ENCODE measurements at regions not wholly inside any gene's neighbourhood (a gene's known extent, or its start where the extent isn't known, plus 50 kb on each side); places are given as distances from the start of the nearest gene placed in this dataset.

DNA sequence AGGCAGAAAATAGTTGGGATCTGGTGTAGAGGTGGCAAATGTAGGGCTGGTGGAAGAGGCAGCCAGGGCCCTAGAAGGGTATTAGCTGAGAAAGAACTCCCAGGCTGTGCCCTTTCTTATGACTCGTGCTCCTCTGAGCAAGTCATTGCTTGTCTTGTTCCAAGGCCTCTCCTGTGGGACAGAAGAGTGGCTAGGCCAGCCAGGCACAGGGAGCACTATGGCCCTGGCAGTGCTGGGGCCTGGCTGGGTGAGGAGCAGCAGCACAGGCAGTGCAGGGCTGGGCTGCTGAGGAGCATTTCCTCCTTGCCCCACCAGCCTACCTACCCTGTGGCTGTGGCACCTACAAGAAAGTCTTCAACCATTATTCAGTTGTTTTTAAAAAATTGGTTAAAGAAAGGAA lies 298.5 kb upstream of the NR3C2 start:
- Histone ChIP-seq H3K9ac (ENCODE audit: insufficient read depth, low read length) (no peak overlapping the region), H4K20me1 (ENCODE audit: control insufficient read depth, extremely low read depth, insufficient read depth, low read length) (no peaks in the 10 kb centered on the region), H3K4me3 (replicated peaks in 1 of 4; ENCODE audit: control extremely low read depth in 1 of 4, insufficient read depth in 1 of 4, low read depth in 3 of 4, low read length in 4 of 4) (no peak overlapping the region), H3K4me2 (ENCODE audit: extremely low read depth, insufficient read depth, low read length) (no peak overlapping the region), H3K4me1 (ENCODE audit: control insufficient read depth, extremely low read depth, insufficient read depth, low read length) (no peaks in the 10 kb centered on the region), H3K27me3 (ENCODE audit: control insufficient read depth, insufficient read depth, low read length) (no peaks in the 10 kb centered on the region), H2AFZ (ENCODE audit: low read length) (no peak overlapping the region), H3K27ac (ENCODE audit: insufficient read depth, low read length) (no peak overlapping the region), H3K9me3 (ENCODE audit: control insufficient read depth, insufficient read depth, low read depth, low read length) (no peaks in the 10 kb centered on the region), H3K79me2 (ENCODE audit: control insufficient read depth, insufficient read depth, low read length) (no peaks in the 10 kb centered on the region), H3K36me3 (ENCODE audit: control insufficient read depth, insufficient read depth, low read length) (no peaks in the 10 kb centered on the region)
- TF ChIP-seq EZH2 (IDR thresholded peaks at IDR 0.05; ENCODE audit: low read length, missing control alignments), result no peak
- no peak for DNase-seq (ENCODE audit: low read depth in 2 of 2)

- Histone ChIP-seq H3K36me3 (ENCODE audit: control insufficient read depth, insufficient read depth, low read length) (no peaks in the 10 kb centered on the region), H3K27ac (ENCODE audit: insufficient read depth, low read length) (no peak overlapping the region), H3K9ac (ENCODE audit: insufficient read depth, low read length) (no peak overlapping the region), H2AFZ (ENCODE audit: low read length) (no peak overlapping the region), H3K4me3 (replicated peaks in 1 of 4; ENCODE audit: control extremely low read depth in 1 of 4, insufficient read depth in 1 of 4, low read depth in 3 of 4, low read length in 4 of 4) (no peak overlapping the region), H3K4me1 (ENCODE audit: control insufficient read depth, extremely low read depth, insufficient read depth, low read length) (no peaks in the 10 kb centered on the region), H3K4me2 (ENCODE audit: extremely low read depth, insufficient read depth, low read length) (no peak overlapping the region), H4K20me1 (ENCODE audit: control insufficient read depth, extremely low read depth, insufficient read depth, low read length) (no peaks in the 10 kb centered on the region), H3K27me3 (ENCODE audit: control insufficient read depth, insufficient read depth, low read length) (no peaks in the 10 kb centered on the region), H3K79me2 (ENCODE audit: control insufficient read depth, insufficient read depth, low read length) (no peaks in the 10 kb centered on the region), H3K9me3 (ENCODE audit: control insufficient read depth, insufficient read depth, low read depth, low read length) (no peaks in the 10 kb centered on the region)
- TF ChIP-seq, protein P1, sequence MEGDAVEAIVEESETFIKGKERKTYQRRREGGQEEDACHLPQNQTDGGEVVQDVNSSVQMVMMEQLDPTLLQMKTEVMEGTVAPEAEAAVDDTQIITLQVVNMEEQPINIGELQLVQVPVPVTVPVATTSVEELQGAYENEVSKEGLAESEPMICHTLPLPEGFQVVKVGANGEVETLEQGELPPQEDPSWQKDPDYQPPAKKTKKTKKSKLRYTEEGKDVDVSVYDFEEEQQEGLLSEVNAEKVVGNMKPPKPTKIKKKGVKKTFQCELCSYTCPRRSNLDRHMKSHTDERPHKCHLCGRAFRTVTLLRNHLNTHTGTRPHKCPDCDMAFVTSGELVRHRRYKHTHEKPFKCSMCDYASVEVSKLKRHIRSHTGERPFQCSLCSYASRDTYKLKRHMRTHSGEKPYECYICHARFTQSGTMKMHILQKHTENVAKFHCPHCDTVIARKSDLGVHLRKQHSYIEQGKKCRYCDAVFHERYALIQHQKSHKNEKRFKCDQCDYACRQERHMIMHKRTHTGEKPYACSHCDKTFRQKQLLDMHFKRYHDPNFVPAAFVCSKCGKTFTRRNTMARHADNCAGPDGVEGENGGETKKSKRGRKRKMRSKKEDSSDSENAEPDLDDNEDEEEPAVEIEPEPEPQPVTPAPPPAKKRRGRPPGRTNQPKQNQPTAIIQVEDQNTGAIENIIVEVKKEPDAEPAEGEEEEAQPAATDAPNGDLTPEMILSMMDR (conservative IDR thresholded peaks at IDR 0.05 in 1 of 2, IDR thresholded peaks at IDR 0.05 in 1 of 2; ENCODE audit: low read depth in 1 of 2, low read length in 2 of 2), result no peak
- no peak for TF ChIP-seq EZH2 (IDR thresholded peaks at IDR 0.05; ENCODE audit: low read length, missing control alignments)
- DNase-seq (ENCODE audit: low read depth in 2 of 2), result peak in 1 of 2 donors; percentile 22
Observed at GRCh38 chr4:148737061-148737770, 295.0 kb upstream of the NR3C2 start.

DNA sequence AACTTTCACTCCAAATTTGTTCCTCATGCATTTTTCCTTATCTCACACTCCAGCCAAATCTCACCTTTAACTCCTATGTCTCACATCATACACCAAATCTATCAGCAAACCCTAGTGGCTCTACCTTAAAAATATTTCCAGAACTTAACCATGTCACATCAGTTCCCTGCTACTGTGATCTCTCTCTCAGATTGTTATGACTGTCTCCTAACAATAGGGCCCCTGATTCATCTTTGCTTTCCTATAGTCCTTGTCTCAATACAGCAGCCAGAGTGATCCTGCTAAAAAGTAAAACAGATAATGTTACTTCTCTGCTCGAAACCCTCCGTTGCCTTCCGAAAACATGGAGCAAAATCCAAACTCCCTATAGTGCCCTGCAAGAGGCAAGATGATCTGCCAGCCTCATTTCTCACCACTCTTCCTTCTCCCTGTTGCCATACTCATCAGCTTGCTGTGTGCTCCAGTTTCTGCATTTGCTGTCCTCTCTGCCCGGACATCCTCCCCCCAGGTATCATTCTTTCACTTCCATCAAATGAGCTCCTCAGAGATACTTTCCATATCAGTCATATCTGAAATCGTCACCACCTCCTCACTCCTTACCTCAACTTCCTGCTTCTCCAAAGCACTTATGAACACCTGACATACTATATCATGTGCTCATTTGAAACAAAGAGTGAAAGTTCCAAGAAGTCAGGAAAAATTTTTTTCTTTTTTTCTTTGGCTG lies 293.4 kb upstream of the NR3C2 start:
- H3K9me3 ChIP-seq (ENCODE audit: control insufficient read depth, insufficient read depth, low read depth, low read length), result no peaks in the 10 kb centered on the region
- DNase-seq (ENCODE audit: low read depth in 2 of 2), result no peak
- no peaks in the 10 kb centered on the region for H3K79me2 ChIP-seq (ENCODE audit: control insufficient read depth, insufficient read depth, low read length)
- TF ChIP-seq, protein P1 (conservative IDR thresholded peaks at IDR 0.05 in 1 of 2, IDR thresholded peaks at IDR 0.05 in 1 of 2; ENCODE audit: low read depth in 1 of 2, low read length in 2 of 2), result no peak
- TF ChIP-seq EZH2 (IDR thresholded peaks at IDR 0.05; ENCODE audit: low read length, missing control alignments), result no peak
- H3K27ac ChIP-seq (ENCODE audit: insufficient read depth, low read length), result no peak overlapping the region
- no peaks in the 10 kb centered on the region for H3K27me3 ChIP-seq (ENCODE audit: control insufficient read depth, insufficient read depth, low read length)
- no peaks in the 10 kb centered on the region for H4K20me1 ChIP-seq (ENCODE audit: control insufficient read depth, extremely low read depth, insufficient read depth, low read length)
- no peak overlapping the region for H2AFZ ChIP-seq (ENCODE audit: low read length)
- no peak overlapping the region for H3K4me2 ChIP-seq (ENCODE audit: extremely low read depth, insufficient read depth, low read length)
- H3K36me3 ChIP-seq (ENCODE audit: control insufficient read depth, insufficient read depth, low read length), result no peaks in the 10 kb centered on the region
- no peak overlapping the region for H3K9ac ChIP-seq (ENCODE audit: insufficient read depth, low read length)
- H3K4me3 ChIP-seq (replicated peaks in 1 of 4; ENCODE audit: control extremely low read depth in 1 of 4, insufficient read depth in 1 of 4, low read depth in 3 of 4, low read length in 4 of 4), result no peak overlapping the region
- no peaks in the 10 kb centered on the region for H3K4me1 ChIP-seq (ENCODE audit: control insufficient read depth, extremely low read depth, insufficient read depth, low read length)
